ENCODE measurements at regions not wholly inside any gene's neighbourhood (a gene's known extent, or its start where the extent isn't known, plus 50 kb on each side); places are given as distances from the start of the nearest gene placed in this dataset.

DNA sequence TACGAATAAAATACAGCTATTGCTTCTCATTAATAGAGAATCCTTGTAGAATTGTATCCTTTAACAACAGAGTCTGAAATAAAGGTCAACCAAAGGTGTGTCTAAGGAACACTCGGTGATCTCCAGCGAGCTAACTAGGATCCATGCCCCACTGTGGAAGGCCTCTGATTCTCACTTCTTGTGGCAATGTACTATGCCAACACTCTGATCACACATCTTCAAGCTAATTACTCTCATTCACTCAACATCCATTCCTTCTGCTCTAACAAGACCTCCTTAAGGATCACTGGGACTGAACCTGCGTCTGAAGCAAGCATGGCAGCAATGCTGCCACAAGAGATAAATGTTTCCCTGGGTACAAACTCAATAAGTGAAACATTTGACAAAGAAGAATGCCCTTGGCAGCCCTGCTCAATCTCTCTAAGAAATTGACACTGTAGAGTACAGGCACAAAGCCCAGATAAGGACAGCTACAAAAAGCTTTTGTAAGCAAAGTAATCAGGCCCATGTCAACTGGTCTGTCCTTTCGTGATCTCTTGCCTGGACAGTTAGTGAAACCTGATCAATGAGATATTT is 74.6 kb upstream of the PARD3B start:
- TF ChIP-seq, protein P1, sequence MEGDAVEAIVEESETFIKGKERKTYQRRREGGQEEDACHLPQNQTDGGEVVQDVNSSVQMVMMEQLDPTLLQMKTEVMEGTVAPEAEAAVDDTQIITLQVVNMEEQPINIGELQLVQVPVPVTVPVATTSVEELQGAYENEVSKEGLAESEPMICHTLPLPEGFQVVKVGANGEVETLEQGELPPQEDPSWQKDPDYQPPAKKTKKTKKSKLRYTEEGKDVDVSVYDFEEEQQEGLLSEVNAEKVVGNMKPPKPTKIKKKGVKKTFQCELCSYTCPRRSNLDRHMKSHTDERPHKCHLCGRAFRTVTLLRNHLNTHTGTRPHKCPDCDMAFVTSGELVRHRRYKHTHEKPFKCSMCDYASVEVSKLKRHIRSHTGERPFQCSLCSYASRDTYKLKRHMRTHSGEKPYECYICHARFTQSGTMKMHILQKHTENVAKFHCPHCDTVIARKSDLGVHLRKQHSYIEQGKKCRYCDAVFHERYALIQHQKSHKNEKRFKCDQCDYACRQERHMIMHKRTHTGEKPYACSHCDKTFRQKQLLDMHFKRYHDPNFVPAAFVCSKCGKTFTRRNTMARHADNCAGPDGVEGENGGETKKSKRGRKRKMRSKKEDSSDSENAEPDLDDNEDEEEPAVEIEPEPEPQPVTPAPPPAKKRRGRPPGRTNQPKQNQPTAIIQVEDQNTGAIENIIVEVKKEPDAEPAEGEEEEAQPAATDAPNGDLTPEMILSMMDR (conservative IDR thresholded peaks at IDR 0.05; ENCODE audit: low read length) = no peak
- TF ChIP-seq EZH2phosphoT487 (IDR thresholded peaks at IDR 0.05; ENCODE audit: borderline replicate concordance, low read depth, low read length) = no peak
